ENCODE measurements at regions not wholly inside any gene's neighbourhood (a gene's known extent, or its start where the extent isn't known, plus 50 kb on each side); places are given as distances from the start of the nearest gene placed in this dataset.

- intact Hi-C loops (cut with DNase I) = no loop called here
- H3K9me3 ChIP-seq = no peaks in the 10 kb centered on the region
- DNase-seq = no peak
- no peak for TF ChIP-seq CTCF (IDR thresholded peaks at IDR 0.05)
- H3K4me1 ChIP-seq = peaks cover 0 to 12% (median 0%) of the 10 kb centered on the region in 9 donors
- no peak for ATAC-seq
- H3K4me3 ChIP-seq = no peak overlapping the region
- WGBS, 2 donors = 95 to 96% methylated on average over 5 of the region's 5 CpGs
- H3K27ac ChIP-seq = no peak overlapping the region
- H3K36me3 ChIP-seq = no peaks in the 10 kb centered on the region
- H3K27me3 ChIP-seq = no peaks in the 10 kb centered on the region
Measured at GRCh38 chr7:46168231-46168630, 247.2 kb upstream of the IGFBP3 start.

GRCh38 chr7:46165276-46165675 is 244.2 kb upstream of the IGFBP3 start:
- TF ChIP-seq CTCF (IDR thresholded peaks at IDR 0.05) = no peak
- no peaks in the 10 kb centered on the region for H3K27me3 ChIP-seq
- H3K27ac ChIP-seq = no peak overlapping the region
- H3K9me3 ChIP-seq = no peaks in the 10 kb centered on the region
- H3K36me3 ChIP-seq = no peaks in the 10 kb centered on the region
- no peak for ATAC-seq
- H3K4me1 ChIP-seq = peaks cover 0 to 8% (median 0%) of the 10 kb centered on the region in 9 donors
- H3K4me3 ChIP-seq = no peak overlapping the region
- DNase-seq = no peak
- 80 to 93% methylated on average over 1 of the region's 1 CpG for WGBS, 2 donors
- intact Hi-C loops (cut with DNase I) = no loop called here

- no peak for TF ChIP-seq CTCF (IDR thresholded peaks at IDR 0.05)
- Histone ChIP-seq H3K9me3 (no peaks in the 10 kb centered on the region), H3K27me3 (no peaks in the 10 kb centered on the region), H3K27ac (no peak overlapping the region), H3K4me3 (no peak overlapping the region), H3K4me1 (peaks cover 0 to 8% (median 0%) of the 10 kb centered on the region in 9 donors), H3K36me3 (no peaks in the 10 kb centered on the region)
- intact Hi-C loops (cut with DNase I) = no loop called here
- WGBS, 2 donors = 42 to 78% methylated on average over 1 of the region's 1 CpG
- DNase-seq (no peak), ATAC-seq (no peak)
Measured at GRCh38 chr7:46164629-46165028, 243.6 kb upstream of the IGFBP3 start.

- no peak overlapping the region for H3K27ac ChIP-seq
- no peaks in the 10 kb centered on the region for H3K36me3 ChIP-seq
- no peak for TF ChIP-seq CTCF (IDR thresholded peaks at IDR 0.05)
- H3K9me3 ChIP-seq = no peaks in the 10 kb centered on the region
- DNase-seq (no peak), ATAC-seq (no peak)
- H3K4me1 ChIP-seq = peaks cover 0 to 8% (median 0%) of the 10 kb centered on the region in 9 donors
- no peak overlapping the region for H3K4me3 ChIP-seq
- intact Hi-C loops (cut with DNase I) = no loop called here
- no peaks in the 10 kb centered on the region for H3K27me3 ChIP-seq
- 96 to 100% methylated on average over 1 of the region's 1 CpG for WGBS, 2 donors
Measured at GRCh38 chr7:46163246-46163645, 242.2 kb upstream of the IGFBP3 start.
